Thoracic aorta (tissue), 2 donors: ENCODE measurements at regions not wholly inside any gene's neighbourhood (a gene's known extent, or its start where the extent isn't known, plus 50 kb on each side); places are given as distances from the start of the nearest gene placed in this dataset.

ENCODE experiments used
- ATAC-seq: fragments of 150-250 bp; one replicate; pipeline ENCODE4 v1.8.0; 2017; ENCODE audit warnings: low read depth; ENCODE audit not compliant: insufficient number of reproducible peaks, low FRiP score
- DNase-seq: peaks from one replicate; pipeline ENCODE4 v3.0.0-alpha.2; 2020; ENCODE audit warnings: low spot score
- H3K27ac ChIP-seq, 2 donors: fragments of 200-600 bp; sonication (generic); 1 replicate in 1 of 2; 2 replicates in 1 of 2; pipeline ENCODE4 v1.5.1; 2016; ENCODE audit warnings: mild to moderate bottlenecking in 2 of 2, moderate library complexity in 2 of 2
- H3K27me3 ChIP-seq: fragments of 200-600 bp; sonication (generic); replicated peaks from 2 replicates; pipeline ENCODE4 v1.6.0; 2016; ENCODE audit warnings: mild to moderate bottlenecking; ENCODE audit not compliant: insufficient read depth
- H3K36me3 ChIP-seq: fragments of 200-600 bp; sonication (generic); one replicate; pipeline ENCODE4 v1.5.1; 2016
- H3K4me1 ChIP-seq, 2 donors: fragments of 200-600 bp; sonication (generic); 1 replicate in 1 of 2; 2 replicates in 1 of 2; pipeline versions ENCODE4 v1.5.1 to v1.6.0; 2016; ENCODE audit warnings: low read depth in 2 of 2, mild to moderate bottlenecking in 1 of 2; ENCODE audit not compliant: control insufficient read depth in 1 of 2
- H3K4me3 ChIP-seq: fragments of 200-600 bp; sonication (generic); 2 replicates; pipeline ENCODE4 v1.5.1; 2016; ENCODE audit warnings: mild to moderate bottlenecking
- H3K9me3 ChIP-seq: fragments of 200-600 bp; sonication (generic); 2 replicates; pipeline ENCODE4 v1.5.1; 2016
- TF ChIP-seq, protein P1 (sequence below): fragments of 200-600 bp; sonication (generic); IDR thresholded peaks from one replicate; pipeline ENCODE4 v1.5.1; 2019; ENCODE audit warnings: antibody characterized with exemption

DNA sequence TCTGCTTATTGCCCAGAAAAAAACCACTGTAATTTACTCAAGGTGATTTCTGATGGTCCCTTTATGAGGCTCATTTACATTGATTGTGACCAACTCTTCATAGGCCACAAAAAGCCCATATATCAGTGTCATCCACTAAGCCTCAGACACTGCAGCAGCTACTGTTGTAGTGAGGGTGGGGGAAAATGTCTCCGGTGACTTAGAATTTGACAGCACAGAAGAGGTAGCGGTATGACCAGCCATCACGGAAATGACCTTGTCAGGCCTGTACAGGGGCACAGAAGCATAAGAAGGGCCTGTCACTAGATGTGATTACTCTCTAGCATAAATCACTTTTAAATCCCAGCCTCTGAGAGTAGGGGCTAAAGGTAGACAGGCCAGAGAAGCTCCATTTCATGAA, 190.3 kb downstream of the PAX3 start:
- H3K9me3 ChIP-seq: no peaks in the 10 kb centered on the region
- no peak overlapping the region for H3K27ac ChIP-seq
- no peaks in the 10 kb centered on the region for H3K27me3 ChIP-seq
- DNase-seq: no peak
- no peak for ATAC-seq
- no peaks in the 10 kb centered on the region for H3K4me1 ChIP-seq
- no peaks in the 10 kb centered on the region for H3K36me3 ChIP-seq
- TF ChIP-seq, protein P1, sequence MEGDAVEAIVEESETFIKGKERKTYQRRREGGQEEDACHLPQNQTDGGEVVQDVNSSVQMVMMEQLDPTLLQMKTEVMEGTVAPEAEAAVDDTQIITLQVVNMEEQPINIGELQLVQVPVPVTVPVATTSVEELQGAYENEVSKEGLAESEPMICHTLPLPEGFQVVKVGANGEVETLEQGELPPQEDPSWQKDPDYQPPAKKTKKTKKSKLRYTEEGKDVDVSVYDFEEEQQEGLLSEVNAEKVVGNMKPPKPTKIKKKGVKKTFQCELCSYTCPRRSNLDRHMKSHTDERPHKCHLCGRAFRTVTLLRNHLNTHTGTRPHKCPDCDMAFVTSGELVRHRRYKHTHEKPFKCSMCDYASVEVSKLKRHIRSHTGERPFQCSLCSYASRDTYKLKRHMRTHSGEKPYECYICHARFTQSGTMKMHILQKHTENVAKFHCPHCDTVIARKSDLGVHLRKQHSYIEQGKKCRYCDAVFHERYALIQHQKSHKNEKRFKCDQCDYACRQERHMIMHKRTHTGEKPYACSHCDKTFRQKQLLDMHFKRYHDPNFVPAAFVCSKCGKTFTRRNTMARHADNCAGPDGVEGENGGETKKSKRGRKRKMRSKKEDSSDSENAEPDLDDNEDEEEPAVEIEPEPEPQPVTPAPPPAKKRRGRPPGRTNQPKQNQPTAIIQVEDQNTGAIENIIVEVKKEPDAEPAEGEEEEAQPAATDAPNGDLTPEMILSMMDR: no peak
- no peak overlapping the region for H3K4me3 ChIP-seq

DNA sequence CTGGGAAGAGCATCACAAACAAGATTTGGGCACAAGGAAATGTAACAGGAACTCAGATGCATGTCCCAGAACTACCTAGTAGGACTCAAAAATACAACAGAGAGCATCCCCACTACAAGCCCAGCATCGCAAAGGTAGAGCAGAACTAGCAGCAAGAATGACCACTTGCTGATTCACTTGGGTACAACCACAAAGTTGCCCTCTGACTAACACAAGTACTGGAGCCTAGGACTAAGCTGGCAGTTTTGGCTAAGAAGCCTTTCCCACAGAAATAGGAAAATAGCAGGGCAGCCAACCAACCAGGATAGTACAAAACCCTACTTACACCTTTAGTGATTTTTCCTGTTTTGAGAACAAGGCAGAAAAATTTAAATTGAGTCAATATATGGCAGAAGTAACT, 193.8 kb downstream of the PAX3 start:
- H3K27me3 ChIP-seq: no peaks in the 10 kb centered on the region
- no peaks in the 10 kb centered on the region for H3K4me1 ChIP-seq
- ATAC-seq (no peak), DNase-seq (no peak)
- H3K36me3 ChIP-seq: no peaks in the 10 kb centered on the region
- H3K27ac ChIP-seq: no peak overlapping the region
- no peak overlapping the region for H3K4me3 ChIP-seq
- no peaks in the 10 kb centered on the region for H3K9me3 ChIP-seq
- TF ChIP-seq, protein P1: no peak

DNA sequence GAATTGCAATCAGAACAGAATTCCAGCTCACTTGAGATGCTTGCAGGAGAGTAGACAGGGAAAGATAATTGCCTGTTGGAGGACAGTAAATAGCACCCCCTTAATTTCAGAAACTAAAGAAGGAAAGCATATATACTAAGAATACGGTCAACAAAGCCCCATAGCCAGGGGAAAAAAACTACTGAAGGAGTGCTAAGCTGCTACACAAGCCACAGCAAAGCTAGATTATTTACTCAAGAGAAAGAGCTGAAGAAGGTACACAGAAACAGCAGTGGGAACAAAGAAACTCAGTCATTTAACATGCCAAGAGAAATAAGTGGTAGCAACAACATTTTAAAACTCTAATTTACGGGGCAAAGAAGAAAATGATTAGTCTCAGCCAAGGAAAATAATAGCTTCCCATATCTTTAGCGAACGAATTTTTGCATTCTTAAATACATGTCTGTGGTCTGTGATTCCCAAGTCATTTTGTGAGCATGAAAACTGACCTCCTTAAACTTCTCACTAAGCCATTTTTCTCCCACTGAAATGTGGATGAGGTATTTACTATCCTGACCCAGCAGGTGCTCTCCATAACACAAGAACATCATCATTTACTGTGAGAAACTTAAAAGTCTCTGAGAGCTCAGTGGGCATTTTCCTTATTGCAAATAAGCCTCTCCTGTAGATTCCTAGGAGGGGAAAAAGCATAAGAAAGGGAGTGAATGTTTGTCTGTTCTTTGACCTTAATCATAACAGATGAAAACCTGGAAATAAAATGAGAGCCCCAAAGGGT, 196.0 kb downstream of the PAX3 start:
- H3K4me1 ChIP-seq: no peaks in the 10 kb centered on the region
- TF ChIP-seq, protein P1: no peak
- no peaks in the 10 kb centered on the region for H3K36me3 ChIP-seq
- no peak for DNase-seq
- no peak for ATAC-seq
- H3K4me3 ChIP-seq: no peak overlapping the region
- H3K27ac ChIP-seq: no peak overlapping the region
- no peaks in the 10 kb centered on the region for H3K9me3 ChIP-seq
- no peaks in the 10 kb centered on the region for H3K27me3 ChIP-seq

DNA sequence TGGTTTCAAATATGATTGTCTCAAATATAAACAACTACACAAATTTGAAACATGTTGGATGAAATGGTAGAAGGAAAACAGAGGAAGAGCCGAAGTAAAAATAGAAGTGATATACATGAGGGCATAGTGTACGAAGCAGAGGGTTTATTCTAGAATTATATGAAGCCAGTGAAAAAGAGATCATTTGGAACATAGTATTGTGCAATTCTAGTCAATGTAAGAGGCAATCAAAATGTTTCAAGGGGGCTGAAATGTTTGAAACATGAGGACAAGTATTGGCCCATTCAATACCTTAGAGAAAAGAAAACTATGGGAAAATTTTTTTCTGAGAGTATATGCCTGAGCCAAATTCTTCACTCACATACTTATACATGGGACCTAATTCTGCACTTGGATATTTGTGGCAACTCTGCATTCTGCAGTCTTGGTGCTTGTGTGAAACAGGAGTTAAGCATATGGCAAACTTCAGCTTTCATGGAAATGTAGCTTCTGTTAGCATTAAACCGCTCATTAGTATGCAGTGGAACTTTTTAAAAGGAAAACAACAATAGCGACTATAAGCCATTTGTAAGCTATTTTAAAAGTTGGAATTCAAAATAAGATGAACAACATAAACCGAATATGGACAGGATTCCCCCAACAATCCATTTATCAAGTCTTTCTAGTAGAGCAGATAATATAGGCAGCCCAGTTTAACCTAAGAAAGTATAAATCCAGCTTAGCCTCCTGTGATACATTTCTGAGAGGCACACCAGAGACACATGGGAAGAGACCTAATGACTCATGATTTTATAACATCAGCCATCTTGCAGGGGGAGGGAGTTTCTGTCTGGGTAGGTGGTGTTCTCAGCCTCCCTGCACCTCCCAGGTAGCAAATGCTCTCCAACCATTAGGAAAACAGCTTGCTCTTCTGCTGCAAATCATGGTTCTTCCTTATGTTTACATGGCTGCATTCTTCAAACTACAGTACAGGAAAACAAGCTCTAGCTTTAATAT, 197.8 kb downstream of the PAX3 start:
- Histone ChIP-seq H3K4me3 (no peak overlapping the region), H3K36me3 (no peaks in the 10 kb centered on the region), H3K27me3 (no peaks in the 10 kb centered on the region), H3K9me3 (no peaks in the 10 kb centered on the region), H3K27ac (no peak overlapping the region), H3K4me1 (no peaks in the 10 kb centered on the region)
- TF ChIP-seq, protein P1: no peak
- ATAC-seq: no peak
- DNase-seq: no peak

DNA sequence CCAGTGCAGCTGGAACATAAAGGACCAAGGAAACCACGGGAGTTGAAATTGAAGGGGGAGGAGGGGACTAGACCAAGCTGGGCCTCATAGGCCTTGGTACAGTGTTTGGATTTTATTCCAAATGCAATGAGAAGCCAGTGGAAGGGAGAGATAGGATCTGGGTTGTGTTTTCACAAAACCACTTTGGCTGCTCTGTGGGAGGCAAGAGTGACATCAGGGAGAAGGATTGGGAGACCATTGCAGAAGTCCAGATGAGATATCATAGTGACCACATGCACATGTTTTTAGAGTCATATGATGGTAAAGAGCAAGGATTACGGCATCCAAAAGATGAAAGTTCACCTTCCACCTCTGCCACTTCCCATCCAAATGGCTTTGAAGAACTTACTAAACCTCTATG, 210.2 kb downstream of the PAX3 start:
- no peaks in the 10 kb centered on the region for H3K4me1 ChIP-seq
- no peak for DNase-seq
- H3K9me3 ChIP-seq: no peaks in the 10 kb centered on the region
- H3K27ac ChIP-seq: no peak overlapping the region
- TF ChIP-seq, protein P1: no peak
- H3K36me3 ChIP-seq: no peaks in the 10 kb centered on the region
- H3K27me3 ChIP-seq: no peaks in the 10 kb centered on the region
- no peak overlapping the region for H3K4me3 ChIP-seq
- no peak for ATAC-seq
